ENCODE measurements at regions not wholly inside any gene's neighbourhood (a gene's known extent, or its start where the extent isn't known, plus 50 kb on each side); places are given as distances from the start of the nearest gene placed in this dataset.

DNA sequence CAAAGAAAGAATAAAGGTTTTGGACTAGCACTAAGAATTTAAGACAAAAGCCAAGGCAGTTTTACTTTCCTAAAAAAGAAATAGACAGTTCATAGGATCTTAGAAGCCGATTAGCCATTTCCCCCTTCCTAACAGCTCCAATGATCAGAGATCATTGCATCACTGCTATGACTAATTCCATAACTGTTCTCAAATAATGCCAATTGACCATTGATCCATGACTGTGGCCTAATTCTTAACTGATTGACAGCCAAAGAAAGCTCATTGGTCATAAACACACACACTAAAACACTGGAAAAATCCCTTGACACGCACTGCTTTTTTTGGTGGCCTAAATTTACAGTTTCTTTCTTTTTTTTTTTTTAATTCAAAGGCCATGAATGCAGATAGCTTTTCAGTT lies 345.0 kb upstream of the ACVR2A start:
- no peak for DNase-seq

DNA sequence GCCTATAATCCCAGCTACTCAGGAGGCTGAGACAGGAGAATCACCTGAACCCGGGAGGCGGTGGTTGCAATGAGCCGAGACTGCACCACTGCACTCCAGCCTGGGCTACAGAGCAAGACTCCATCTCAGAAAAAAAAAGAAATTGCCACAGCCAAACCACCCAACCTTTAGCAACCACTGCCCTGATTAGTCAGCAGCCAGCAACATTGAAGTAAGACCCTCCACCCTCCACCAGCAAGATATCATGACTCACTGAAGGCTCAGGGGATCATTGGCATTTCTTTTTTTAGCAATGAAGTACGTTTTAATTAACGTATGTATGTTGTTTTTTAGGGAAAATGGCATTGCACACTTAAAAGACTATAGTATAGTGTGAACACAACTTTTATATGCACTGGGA lies 349.1 kb upstream of the ACVR2A start:
- no peak for DNase-seq

DNA sequence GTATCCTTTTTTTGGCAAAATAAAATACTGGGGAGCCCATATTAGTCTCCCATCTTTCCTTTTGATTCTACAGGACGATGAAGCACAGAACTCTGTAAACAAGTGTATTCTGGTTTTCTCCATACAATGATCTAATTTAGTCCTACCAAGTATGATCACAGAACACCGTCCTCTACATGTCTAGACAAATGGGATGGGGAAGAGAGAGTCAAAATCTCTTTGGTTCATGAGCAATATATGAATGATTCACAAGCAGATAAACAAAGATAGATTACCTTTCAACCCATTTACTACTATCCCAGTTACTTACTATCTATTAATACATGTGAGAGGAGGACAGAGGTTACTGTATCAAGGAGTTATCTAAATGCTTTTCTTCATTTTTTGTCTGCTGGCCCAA lies 352.4 kb upstream of the ACVR2A start:
- no peak for DNase-seq

DNA sequence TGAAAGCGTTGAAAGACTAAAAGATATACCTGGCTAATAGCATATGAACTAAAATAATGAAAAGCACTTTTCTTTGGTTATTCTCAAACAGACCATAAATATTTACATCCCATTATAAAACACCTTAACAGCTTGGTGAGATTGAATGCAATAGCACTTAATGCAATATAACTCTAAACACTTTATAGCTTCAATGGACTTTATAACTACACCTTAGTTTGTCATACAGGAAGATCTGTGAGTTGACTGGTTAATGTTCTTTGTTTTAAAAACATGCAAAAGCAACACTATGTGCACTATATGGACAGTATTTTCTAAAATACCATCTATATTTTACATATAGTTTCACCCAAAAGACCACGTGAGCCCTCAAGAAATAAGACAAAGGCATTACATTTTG lies 353.3 kb upstream of the ACVR2A start:
- no peak for DNase-seq

DNA sequence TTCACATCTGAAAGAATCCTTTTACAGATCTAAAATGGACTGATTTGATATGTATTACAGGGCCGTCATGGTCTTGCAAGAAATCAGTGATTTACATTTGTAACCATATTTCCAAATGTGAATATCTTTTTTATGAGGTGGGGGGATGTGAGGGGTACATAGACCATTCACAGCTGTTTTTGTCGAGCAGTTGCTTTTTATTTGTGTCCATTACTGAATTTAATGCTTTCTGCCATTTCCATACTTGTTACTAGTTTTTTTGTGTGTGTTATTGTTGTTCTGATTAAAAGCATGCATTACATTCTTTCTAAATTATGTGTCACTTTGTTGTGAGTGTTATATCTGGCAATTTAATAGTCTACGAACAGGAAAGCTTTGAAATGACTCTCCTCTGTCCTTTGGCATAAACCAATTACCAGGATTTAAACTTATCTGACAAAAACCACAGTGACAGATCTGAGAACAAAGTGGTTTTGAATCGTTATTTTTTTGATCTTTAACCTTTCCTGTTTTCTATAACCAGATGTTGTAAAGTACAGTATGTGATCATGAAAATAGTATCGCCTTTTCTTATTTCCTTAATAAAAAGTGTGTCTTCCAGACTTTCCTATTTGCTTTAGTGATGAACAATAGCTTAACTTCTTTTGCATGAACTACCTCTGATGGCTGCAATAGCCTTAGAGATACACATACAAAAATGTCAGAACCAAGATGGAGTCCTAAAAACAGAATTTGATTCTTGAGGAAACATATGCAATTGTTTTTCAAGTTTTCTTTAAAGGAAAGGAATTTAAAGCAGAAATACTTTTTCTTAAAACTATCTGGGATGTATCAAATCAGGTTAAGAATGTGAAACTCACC lies 354.2 kb upstream of the ACVR2A start:
- DNase-seq, result no peak

DNA sequence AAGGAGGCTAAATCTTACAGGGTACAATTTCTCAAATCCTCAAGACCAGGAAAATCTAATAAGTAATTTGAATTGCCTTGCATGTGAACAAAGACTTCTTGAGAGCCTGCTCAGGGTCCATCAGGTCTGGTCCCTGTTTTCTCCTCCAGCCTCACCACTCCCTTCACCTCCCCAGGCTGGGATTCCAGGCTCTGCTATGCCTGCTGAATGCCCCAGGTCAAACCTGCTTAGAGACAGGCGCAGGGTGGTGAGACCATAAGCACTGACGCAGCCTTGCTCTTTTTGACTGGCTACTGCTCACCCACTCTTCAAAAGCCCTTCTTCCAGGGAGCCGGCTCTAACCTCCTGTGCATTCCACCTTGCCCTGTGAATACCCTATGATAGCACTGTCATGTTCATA lies 356.4 kb upstream of the ACVR2A start:
- DNase-seq, result no peak

DNA sequence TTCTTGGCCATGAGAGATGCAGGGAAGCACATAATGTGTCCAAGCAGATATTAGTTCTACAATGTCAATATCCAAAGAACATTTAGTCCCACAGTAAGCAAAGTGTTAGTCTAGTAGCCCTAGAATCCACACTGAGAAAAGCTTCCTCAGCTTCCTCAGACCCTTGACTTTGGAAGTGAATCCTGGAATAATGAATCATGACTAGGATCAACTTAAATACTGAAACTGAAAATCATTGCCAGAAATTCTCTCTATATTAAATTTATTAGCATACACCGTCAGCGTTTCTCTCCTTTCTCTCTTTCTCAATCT lies 356.9 kb upstream of the ACVR2A start:
- no peak for DNase-seq

DNA sequence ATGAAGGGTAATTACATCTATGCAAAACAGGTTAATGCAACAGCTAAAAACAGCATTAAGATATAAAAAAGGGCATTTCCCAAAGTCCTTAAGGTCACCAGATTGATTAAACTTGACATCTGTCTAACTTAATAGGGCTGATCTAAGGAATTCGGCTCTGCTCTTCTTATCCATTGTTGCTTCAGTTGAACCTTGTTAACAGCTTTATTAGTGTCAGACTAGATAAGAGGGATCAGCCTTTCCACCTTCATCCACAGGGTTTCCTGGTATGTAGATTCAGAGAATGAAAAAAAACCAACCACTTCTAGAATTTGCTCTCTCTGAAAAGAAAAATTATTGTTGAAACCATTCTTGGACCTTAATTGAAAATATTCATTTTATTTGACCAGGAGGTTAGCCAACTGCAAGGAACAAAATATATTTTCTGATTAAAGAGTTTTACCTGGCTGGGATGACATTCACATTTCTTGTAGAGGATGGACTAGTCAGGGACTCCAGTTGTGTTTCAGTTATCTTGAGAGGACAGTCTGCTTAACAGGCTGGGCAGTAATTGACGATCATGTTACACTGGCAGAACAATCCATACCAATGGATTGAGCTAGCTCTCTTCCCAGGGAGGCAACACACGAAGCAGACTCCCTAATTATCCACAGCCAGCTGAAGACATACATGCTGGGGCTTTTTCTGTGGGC lies 357.4 kb upstream of the ACVR2A start:
- DNase-seq, result no peak

DNA sequence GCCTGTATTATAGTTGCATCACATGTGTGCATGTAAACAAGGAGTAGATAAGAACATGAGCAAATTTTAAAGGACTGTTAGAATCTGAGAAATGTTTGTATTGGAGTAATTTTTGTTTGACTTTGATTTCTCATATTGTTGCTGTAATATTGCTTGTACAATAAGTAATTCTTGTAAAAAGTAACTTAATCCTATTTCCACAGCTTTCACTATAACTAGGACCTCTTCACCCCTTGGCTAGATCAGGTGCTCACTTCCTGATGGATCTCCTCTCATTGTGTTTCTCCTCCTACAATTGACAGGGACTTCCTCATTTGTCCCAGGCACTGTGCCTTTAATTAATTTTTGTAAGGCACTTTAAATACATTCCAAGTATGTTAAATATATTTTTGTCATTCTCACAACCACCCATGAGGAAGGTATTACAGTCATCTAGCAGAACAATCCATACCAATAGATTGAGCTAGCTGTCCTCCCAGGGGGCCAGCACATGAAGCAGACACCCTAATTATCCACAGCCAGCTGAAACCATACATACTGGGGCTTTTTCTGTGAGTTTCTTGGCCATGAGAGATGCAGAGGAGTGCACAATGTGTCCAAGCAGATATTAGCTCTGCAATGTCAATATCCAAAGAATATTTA lies 359.5 kb upstream of the ACVR2A start:
- DNase-seq, result no peak

DNA sequence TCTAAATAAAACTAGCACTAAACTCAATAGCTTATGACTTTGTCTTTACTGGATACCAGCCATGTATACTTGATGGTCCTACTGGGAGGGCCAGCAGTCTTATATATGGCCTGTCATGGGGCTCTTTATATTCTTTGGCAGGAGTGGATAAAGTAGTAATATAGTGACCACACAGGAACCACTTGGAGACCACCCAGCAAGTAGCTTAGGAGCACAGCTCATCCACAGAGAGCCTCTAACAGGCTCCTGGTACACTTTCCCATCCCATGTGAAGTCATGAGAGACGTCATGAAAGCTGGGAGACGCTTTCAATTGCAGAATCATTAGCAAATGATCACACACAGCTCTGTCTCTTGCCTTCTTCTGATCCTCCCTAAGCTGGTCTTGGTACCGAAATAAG lies 360.9 kb upstream of the ACVR2A start:
- no peak for DNase-seq

DNA sequence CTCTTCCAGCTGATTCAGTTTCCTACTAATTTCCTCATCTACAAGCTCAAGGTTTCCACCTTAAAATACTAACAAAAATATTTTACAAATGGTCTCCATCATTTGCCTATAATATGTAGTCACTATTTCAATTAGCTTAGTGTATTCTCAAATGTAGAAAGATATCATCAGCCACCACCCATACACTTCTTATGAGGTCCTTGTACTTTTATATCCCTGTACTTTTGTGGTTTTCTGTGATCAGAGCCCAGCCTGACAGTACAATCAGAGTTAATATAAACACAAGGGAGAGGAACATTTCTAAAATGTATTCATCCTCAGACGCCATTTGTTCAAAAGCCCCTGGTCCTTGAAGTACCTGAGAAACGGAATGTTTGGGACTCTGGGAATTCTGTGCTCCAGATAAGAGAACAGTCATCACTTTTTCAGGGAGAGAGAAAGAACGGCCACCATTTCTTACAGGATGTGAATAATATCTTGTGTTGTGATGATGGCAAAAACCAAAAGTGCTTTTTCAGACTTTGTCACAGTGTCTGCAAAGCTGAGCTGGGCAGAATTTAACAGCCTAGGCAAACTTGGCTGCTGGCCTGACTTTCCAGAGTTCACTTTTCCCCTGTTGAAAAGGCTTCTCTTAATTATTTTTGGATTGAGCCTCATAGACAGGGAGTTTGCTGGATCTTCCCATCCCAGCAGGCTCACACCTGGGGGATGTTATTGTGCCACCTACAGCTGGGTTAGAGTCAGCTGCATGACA lies 361.7 kb upstream of the ACVR2A start:
- DNase-seq, result no peak

DNA sequence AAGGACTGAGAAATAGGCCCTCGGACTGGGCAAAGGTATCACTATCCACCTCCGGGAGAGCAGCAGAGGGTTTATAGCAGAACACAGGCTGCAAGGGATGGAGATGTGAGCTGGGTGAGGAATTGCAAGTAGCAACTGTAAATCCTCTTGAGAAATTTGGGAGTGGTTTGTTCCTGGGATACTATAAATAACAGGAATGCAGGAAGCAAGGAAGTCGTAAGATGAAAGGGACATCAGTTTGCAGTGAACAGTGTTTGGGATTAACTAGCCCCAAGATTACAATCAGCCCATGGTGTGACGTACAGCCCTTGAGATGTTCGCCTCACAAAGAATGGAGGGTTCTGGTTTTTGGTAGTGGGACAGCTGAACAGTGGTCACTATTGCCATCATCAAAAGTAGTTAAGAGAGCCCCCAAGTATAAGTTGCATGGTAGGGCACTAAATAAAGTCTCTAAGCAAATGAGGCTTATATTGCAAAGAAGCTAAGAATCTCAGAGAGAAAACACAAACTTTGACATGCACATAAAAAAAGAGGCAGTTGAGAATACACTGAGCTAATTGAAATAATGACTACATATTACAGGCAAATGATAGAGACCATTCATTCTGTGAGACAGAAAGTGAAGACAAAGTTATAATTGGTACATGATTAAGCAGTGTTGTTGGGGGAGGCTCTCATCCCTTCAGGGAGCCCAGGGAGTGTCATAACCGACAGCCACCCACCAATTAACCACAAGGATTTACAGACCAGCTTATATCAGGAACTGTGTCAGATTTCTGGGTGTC lies 362.5 kb upstream of the ACVR2A start:
- DNase-seq, result no peak

DNA sequence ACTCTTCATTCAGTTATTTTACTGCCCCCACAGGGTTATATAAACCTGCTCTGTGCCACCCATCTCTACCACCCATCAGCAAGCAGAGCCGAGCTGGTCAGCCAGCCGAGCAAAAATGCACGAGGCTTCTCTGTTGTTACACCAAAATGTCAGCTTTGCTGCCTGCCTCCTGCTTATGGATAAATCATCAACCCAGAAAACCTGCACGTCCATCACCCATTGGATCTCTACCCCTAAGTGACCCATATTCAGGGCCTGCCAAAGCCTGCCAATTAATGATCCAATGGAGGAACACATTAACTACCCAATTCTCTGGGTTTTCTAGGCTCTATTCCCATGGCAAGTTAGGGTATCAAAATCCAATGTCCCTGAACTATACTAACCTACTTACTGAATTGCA lies 365.5 kb upstream of the ACVR2A start:
- no peak for DNase-seq

DNA sequence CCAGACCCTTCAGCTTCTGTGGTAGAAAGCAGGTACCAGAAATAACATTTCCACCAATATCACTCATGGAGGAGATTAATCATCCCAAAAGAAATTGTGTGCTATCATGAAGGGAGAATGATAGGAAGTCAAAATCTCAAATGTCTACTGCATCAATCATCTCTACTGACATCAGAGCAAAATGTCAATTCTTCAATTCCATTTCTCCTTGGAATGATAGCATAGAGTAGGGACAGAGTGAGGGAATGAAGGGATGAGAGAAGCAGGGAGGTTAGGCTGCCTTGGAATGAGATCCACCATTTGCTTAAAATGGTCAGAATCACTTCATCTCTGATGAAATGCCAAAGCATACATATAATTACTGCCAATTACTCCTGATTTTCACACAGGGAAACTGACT lies 371.8 kb upstream of the ACVR2A start:
- DNase-seq, result no peak

DNA sequence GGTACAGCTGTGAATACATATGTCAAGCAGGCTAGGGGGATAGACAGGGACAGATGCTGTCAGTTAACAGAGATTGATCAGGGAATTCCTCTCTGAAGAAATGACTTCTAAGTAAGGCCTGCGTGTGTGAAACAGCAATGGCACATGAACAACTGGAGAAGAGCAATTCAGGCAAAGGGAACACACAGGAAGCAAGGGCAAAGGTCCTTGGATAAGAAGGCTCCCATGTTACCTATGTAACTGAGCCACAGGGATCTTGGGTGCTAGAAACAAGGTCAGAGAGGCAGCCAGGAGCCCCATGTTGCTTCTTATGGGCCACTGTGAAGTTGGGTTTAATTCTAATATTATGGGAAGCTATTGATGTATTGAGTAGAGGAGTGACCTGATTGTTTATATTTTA lies 373.7 kb upstream of the ACVR2A start:
- no peak for DNase-seq

DNA sequence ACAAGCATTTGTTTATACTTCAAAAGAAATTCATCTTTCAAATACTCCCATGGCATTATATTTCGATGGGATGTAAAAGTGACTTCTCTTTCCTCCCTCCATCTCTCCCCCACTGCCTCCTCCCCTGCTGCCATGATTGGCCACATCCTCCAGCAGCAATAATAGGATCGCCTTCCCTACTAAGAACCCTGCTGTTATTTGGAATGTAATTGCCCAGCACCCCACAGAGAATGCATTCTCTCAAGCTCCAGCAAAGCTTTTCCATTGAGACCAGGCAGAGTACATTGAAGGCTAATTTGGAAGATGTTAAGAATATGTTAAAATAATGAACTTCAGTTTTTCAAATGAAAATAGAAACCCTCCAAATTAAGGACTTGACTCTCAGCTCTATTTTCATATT lies 375.4 kb upstream of the ACVR2A start:
- no peak for DNase-seq

DNA sequence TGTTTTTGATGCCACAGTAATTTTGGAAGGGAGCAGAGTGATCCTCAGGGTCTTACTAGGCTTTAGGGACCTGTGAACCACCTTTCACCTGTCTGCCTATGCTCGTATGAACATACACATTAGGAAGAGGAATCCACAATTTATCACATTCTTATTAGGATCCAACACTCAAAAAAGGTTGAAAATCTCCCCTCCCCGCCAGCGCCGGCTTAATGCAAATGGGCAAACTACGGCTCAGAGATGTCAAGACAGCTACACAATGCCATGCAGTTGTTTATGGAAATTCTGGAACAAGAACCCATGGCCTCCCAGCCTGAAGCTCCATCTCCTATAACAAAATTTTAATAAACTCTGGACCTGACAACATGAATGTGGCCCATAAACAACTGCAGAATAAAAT lies 375.9 kb upstream of the ACVR2A start:
- no peak for DNase-seq

DNA sequence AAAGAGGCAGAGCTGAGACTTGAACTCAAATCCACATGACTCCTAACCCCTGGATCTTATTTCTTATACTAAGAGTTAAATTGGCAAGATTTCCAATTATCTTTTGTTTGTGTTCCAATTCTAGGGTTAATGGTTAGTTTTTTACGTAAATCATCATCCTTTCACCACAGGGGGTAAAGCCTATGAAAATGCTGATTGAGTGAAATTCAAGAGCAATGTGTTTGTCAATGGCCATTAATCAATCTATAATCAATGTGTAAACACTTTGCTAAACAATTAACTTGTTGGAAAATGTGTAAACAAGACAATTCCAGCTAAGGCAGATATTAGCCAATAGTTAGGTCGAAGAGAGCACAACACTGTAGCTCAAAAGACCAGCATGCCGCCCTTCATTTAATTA lies 376.5 kb upstream of the ACVR2A start:
- DNase-seq, result no peak

DNA sequence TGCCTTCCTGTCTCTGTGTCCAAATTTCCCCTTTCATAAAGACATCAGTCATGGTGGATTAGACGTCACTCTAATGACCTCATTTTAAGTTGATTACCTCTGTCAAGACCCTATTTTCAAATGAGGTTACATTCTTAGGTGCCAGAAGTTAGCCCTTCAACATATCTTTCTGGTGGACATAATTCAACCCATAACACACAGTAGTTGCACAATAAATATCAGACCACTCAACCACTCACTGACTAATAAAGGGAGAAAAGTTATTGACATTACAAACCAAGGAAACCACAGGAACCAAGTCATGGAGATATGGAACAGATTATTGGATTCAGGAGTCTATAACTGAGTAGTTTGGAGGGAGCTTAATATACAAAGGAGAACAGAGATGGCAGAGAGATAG lies 377.4 kb upstream of the ACVR2A start:
- no peak for DNase-seq

DNA sequence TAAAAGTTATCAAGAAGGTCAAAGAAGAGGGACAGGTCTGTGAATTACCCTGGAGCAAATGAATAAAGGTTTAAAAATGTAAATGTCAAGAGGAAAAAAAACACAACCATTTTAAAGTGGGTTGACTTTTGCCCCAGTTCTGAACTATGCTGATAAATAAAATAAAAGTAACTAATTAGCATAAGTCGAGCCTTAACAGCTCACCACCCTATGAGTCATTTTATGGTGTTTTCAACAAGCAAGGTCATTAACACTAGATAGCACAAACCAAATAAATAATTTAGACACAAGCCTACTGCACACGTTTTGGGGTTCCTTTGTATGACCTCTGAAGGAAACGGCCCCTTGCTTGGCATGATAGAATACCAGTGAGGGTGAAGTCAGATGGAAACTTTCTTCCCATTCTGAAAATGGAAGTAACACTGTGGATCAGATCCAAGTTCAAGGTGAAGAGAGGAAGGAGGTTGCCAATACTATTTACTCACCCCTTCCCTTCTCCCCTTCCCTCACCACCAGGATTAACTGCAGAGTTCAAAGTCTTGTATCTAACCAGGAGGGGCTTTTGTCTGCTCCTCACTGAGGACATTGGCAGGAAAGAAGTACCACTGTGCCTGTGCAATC lies 380.0 kb upstream of the ACVR2A start:
- DNase-seq, result no peak

DNA sequence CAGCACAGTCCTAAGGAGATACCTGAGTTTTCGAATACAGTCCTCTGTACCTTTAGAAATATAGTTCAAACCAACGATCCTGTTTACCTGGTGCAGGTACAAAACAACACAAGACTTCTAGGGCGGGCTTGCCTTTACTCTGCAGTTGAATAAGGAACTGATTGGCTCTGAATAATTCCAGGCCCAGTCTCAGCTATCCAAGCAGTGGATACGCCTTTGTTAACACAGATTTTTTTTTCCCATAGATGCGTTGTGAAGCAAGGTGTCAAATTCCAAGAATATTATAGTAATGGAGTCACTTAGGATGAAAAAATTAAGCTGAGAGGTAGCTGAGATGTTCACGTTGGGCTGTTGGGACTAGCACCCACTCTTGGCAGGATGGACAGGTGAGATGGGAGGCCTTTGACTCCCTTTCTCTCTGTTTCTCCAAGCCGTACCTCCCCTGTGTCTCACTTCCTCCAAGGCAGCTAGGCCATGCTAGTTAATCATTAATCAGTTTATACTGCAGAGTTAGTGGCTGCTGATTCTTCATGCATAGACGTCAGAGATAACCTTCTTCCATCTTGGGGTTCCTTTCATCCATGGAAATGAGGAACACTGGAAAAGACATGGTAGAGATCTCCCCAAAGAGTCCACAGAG lies 380.8 kb upstream of the ACVR2A start:
- peak; percentile 23 for DNase-seq

DNA sequence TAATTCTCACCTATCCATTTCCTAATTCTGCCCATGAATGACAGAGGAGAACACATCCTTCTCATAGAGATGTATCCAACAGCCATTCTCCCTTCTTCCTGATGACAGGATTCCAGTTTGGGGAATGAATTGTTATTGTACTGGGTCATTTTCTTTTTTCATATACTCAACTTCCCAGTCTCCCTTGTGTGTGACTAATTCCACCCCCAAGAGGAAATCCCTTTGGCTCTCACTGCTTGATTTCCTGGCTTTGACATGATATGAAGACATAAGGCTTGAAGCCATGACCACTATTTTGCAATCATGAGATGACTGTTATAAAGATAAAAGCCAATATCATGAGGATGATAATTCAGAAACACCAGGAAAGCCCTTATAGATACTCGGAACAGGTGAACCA lies 384.7 kb upstream of the ACVR2A start:
- DNase-seq, result no peak
